ENCODE measurements at regions not wholly inside any gene's neighbourhood (a gene's known extent, or its start where the extent isn't known, plus 50 kb on each side); places are given as distances from the start of the nearest gene placed in this dataset.

- 0 out of 3 replicates have a peak, but pooled peaks have one; percentile 27 for ATAC-seq (ENCODE audit: low read depth)
- Histone ChIP-seq H3K27ac (ENCODE audit: poor library complexity, severe bottlenecking) (no peak overlapping the region), H3K4me3 (ENCODE audit: severe bottlenecking) (no peak overlapping the region), H3K27me3 (ENCODE audit: insufficient read depth, poor library complexity, severe bottlenecking) (peaks cover 7% of the 10 kb centered on the region), H3K36me3 (ENCODE audit: low read depth) (no peaks in the 10 kb centered on the region), H3K9me3 (ENCODE audit: severe bottlenecking) (no peaks in the 10 kb centered on the region), H3K4me1 (ENCODE audit: insufficient read depth, poor library complexity, severe bottlenecking) (no peaks in the 10 kb centered on the region)
- no peak for DNase-seq (ENCODE audit: low spot score)
- no peak for TF ChIP-seq CTCF (IDR thresholded peaks at IDR 0.05; ENCODE audit: poor library complexity, severe bottlenecking)
Observed at GRCh38 chr17:77857613-77858012, 100.9 kb upstream of the TNRC6C start.

DNA sequence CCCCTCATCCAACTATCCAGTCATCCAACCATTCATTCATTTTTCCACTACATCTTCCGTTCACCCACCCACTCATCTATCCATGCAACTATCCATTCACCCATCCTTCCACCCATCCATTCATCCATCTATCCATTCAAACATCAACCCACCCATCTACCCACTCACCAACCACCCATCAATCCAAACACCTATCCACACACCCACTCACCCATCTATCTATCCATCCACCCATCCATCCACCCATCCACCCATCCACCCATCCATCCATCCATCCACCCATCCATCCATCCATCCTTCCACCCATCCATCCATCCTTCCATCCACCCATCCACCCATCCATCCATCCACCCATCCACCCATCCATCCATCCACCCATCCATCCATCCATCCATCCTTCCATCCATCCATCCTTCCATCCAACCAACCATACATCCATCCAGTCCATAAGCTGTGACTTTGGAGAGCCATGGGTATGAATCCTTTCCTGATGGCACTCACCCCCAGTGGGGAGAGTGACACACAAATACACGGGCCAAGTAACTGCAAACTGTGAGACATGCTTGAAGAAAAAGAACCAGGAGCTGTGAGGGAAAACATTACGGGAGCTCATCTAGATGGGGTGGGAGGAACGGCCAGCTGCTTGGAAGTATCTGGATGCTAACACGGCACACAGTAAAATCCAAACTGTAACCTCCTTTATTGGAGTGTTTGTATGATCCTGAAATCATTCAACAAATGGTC is 100.0 kb upstream of the TNRC6C start:
- H3K36me3 ChIP-seq (ENCODE audit: low read depth) = no peaks in the 10 kb centered on the region
- DNase-seq (ENCODE audit: low spot score) (no peak), ATAC-seq (ENCODE audit: low read depth) (no peak)
- H3K27ac ChIP-seq (ENCODE audit: poor library complexity, severe bottlenecking) = no peak overlapping the region
- no peak for TF ChIP-seq CTCF (IDR thresholded peaks at IDR 0.05; ENCODE audit: poor library complexity, severe bottlenecking)
- no peaks in the 10 kb centered on the region for H3K9me3 ChIP-seq (ENCODE audit: severe bottlenecking)
- peaks cover 7% of the 10 kb centered on the region for H3K27me3 ChIP-seq (ENCODE audit: insufficient read depth, poor library complexity, severe bottlenecking)
- no peaks in the 10 kb centered on the region for H3K4me1 ChIP-seq (ENCODE audit: insufficient read depth, poor library complexity, severe bottlenecking)
- no peak overlapping the region for H3K4me3 ChIP-seq (ENCODE audit: severe bottlenecking)

DNA sequence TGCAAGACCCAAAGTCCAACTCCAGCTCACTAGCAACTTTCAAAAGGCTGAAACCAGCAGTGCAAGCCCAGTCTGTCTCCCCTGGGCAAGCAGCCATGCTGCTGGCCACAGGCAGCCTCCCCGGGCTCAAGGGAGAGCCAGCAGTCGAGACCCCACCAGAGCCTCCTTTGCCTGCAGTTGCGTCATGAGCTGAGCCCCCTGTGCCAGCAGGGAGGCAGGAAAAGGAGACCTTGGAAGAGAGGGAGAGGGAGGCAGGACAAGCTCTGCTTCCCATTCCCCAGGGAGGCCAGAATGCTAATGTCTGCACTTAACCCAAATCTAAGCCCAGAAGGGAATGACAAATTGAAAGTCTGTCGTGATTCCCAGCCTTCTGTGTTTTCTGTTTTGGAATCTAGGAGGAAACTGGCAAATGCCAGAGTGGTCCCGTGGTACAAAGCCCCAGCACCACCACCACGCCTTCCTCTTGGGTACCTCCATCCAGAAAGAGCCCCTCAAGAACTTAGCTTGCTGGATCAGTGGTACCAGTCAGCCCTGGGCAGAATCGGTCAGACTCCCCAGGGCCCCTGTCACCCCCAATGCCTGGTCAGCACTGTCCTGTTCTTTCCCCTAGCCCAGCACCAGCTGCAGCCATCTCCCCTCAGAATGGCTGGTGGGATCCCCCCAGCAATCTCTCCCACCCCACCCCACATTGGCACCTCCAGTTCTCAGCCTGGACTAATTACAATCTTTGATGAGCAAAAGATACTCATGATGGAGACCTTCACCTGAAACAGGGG is 99.3 kb upstream of the TNRC6C start:
- no peak for DNase-seq (ENCODE audit: low spot score)
- H3K9me3 ChIP-seq (ENCODE audit: severe bottlenecking) = no peaks in the 10 kb centered on the region
- H3K4me1 ChIP-seq (ENCODE audit: insufficient read depth, poor library complexity, severe bottlenecking) = no peaks in the 10 kb centered on the region
- no peak overlapping the region for H3K27ac ChIP-seq (ENCODE audit: poor library complexity, severe bottlenecking)
- peaks cover 7% of the 10 kb centered on the region for H3K27me3 ChIP-seq (ENCODE audit: insufficient read depth, poor library complexity, severe bottlenecking)
- no peaks in the 10 kb centered on the region for H3K36me3 ChIP-seq (ENCODE audit: low read depth)
- no peak for TF ChIP-seq CTCF (IDR thresholded peaks at IDR 0.05; ENCODE audit: poor library complexity, severe bottlenecking)
- ATAC-seq (ENCODE audit: low read depth) = no peak
- no peak overlapping the region for H3K4me3 ChIP-seq (ENCODE audit: severe bottlenecking)

DNA sequence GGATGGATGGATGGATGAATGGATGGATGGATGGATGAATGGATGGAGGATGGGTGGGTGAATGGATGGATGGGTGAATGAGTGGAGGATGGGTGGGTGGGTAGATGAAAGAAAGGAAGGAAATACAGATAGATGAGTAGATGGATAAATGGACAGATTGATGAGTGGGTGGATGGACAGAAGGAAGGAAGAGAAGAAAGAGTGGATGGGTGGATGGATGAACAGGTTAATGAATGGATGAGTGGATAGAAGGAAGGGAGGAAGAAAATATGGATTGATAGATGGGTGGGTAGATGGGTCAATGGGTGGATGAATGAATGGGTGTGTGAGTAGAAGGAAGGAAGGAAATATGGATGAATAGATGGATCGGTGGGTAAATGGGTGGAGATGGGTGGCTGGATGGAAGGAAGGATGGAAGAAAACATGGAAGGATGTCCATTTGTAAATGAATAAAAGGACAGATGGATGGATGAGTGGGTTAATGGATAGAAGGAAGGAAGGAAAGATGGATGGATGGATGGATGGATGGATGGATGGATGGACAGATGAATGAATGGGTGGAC is 97.3 kb upstream of the TNRC6C start:
- Histone ChIP-seq H3K27me3 (ENCODE audit: insufficient read depth, poor library complexity, severe bottlenecking) (peaks cover 7% of the 10 kb centered on the region), H3K9me3 (ENCODE audit: severe bottlenecking) (no peaks in the 10 kb centered on the region), H3K4me3 (ENCODE audit: severe bottlenecking) (no peak overlapping the region), H3K27ac (ENCODE audit: poor library complexity, severe bottlenecking) (no peak overlapping the region), H3K36me3 (ENCODE audit: low read depth) (no peaks in the 10 kb centered on the region), H3K4me1 (ENCODE audit: insufficient read depth, poor library complexity, severe bottlenecking) (no peaks in the 10 kb centered on the region)
- ATAC-seq (ENCODE audit: low read depth) (no peak), DNase-seq (ENCODE audit: low spot score) (no peak)
- TF ChIP-seq CTCF (IDR thresholded peaks at IDR 0.05; ENCODE audit: poor library complexity, severe bottlenecking) = no peak

Measured in RWPE2 (cell line).